B cell (primary cell): ENCODE measurements at regions not wholly inside any gene's neighbourhood (a gene's known extent, or its start where the extent isn't known, plus 50 kb on each side); places are given as distances from the start of the nearest gene placed in this dataset.

ENCODE experiments used
- ATAC-seq: fragments of 200-7000 bp; cut with Tn5 transposase; one replicate; pipeline ENCODE4 v1.10.0; 2021; ENCODE audit warnings: low read depth, mild to moderate bottlenecking, moderate number of reproducible peaks, moderate library complexity
- CTCF ChIA-PET: fragments of 350-600 bp; sonication (Branson Sonifier 250); formaldehyde crosslinking; loops from one replicate; lab custom pipeline; 2021; ENCODE audit warnings: antibody characterized with exemption, inconsistent platforms; lab: Charles Lee
- POLR2A ChIA-PET: fragments of 350-600 bp; sonication (Branson Sonifier 250); formaldehyde crosslinking; loops from one replicate; lab custom pipeline; 2021; ENCODE audit warnings: antibody characterized with exemption; lab: Charles Lee
- DNase-seq: peaks from one replicate; pipeline ENCODE4 v3.0.0; 2013
- H2AFZ ChIP-seq: 2 replicates; pipeline ENCODE4 v1.6.1; 2012; ENCODE audit warnings: mild to moderate bottlenecking, low read depth, low read length; ENCODE audit not compliant: insufficient read depth, poor library complexity, severe bottlenecking
- H3K27ac ChIP-seq, 2 donors: 1 replicate in 1 of 2; 2 replicates in 1 of 2; pipeline ENCODE4 v1.5.1; 2012 to 2013; ENCODE audit warnings: low read length in 2 of 2, mild to moderate bottlenecking in 2 of 2, moderate library complexity in 1 of 2
- H3K27me3 ChIP-seq, 4 experiments: fragments of 200-600 bp in 1 of 4; sonication (generic) in 1 of 4; replicated peaks in 1 of 4; 1 replicate in 2 of 4; 2 replicates in 2 of 4; pipeline versions ENCODE4 v1.6.1 to v1.7.0; 2013 to 2016; ENCODE audit warnings: low read length in 3 of 4, mild to moderate bottlenecking in 2 of 4, mixed read lengths in 1 of 4, moderate library complexity in 1 of 4; ENCODE audit not compliant: insufficient read depth in 4 of 4, control insufficient read depth in 3 of 4; ENCODE audit errors: control extremely low read depth in 1 of 4
- H3K36me3 ChIP-seq, 2 experiments: replicated peaks in 1 of 2; 1 replicate in 1 of 2; 2 replicates in 1 of 2; pipeline versions ENCODE4 v1.6.1 to v1.7.1; 2013; ENCODE audit warnings: low read length in 1 of 2; ENCODE audit not compliant: insufficient read depth in 2 of 2, control insufficient read depth in 1 of 2; ENCODE audit errors: control extremely low read depth in 1 of 2, extremely low read depth in 1 of 2
- H3K4me1 ChIP-seq, 2 donors: fragments of 200-600 bp in 1 of 2; sonication (generic) in 1 of 2; 1 replicate in 1 of 2; 2 replicates in 1 of 2; pipeline versions ENCODE4 v1.5.1 to v1.6.1; 2013 to 2017; ENCODE audit warnings: low read length in 2 of 2; ENCODE audit not compliant: control insufficient read depth in 2 of 2, insufficient read depth in 2 of 2
- H3K4me2 ChIP-seq: replicated peaks from 2 replicates; pipeline ENCODE3; 2012; ENCODE audit warnings: mild to moderate bottlenecking, low read depth, low read length; ENCODE audit not compliant: poor library complexity, severe bottlenecking
- H3K4me3 ChIP-seq, 5 experiments: fragments of 200-600 bp in 1 of 5; sonication (generic) in 1 of 5; 1 replicate in 3 of 5; 2 replicates in 2 of 5; pipeline versions ENCODE4 v1.5.1 to v1.7.0; 2011 to 2016; ENCODE audit warnings: low read length in 4 of 5, mild to moderate bottlenecking in 4 of 5, low read depth in 2 of 5, control low read depth in 1 of 5, moderate library complexity in 1 of 5; ENCODE audit not compliant: insufficient read depth in 1 of 5; ENCODE audit errors: control extremely low read depth in 1 of 5, extremely low read depth in 1 of 5
- H3K79me2 ChIP-seq: fragments of 200-600 bp; sonication (generic); one replicate; pipeline ENCODE4 v1.6.0; 2016; ENCODE audit warnings: low read length; ENCODE audit not compliant: control insufficient read depth, insufficient read depth
- H3K9ac ChIP-seq: fragments of 200-600 bp; sonication (generic); 2 replicates; pipeline ENCODE4 v1.6.1; 2017; ENCODE audit warnings: mild to moderate bottlenecking, low read length, moderate library complexity
- H3K9me3 ChIP-seq, 3 donors: one replicate each; pipeline versions ENCODE4 v1.6.1 to v1.7.1; 2013; ENCODE audit warnings: low read length in 2 of 3; ENCODE audit not compliant: control insufficient read depth in 2 of 3, insufficient read depth in 1 of 3; ENCODE audit errors: control extremely low read depth in 1 of 3
- H4K20me1 ChIP-seq: 2 replicates; pipeline ENCODE4 v1.6.0; 2012; ENCODE audit warnings: mild to moderate bottlenecking, low read length; ENCODE audit not compliant: insufficient read depth, control insufficient read depth, poor library complexity, severe bottlenecking
- H3K27ac Mint-ChIP-seq: one replicate; pipeline ENCODE4 v1.8.0; 2021; ENCODE audit warnings: mixed read lengths
- H3K27me3 Mint-ChIP-seq: one replicate; pipeline ENCODE4 v1.8.0; 2021; ENCODE audit warnings: mixed read lengths
- H3K4me1 Mint-ChIP-seq: one replicate; pipeline ENCODE4 v1.8.0; 2021; ENCODE audit warnings: mixed read lengths
- H3K4me3 Mint-ChIP-seq: one replicate; pipeline ENCODE4 v1.8.0; 2021; ENCODE audit warnings: mixed read lengths
- H3K9me3 Mint-ChIP-seq: one replicate; pipeline ENCODE4 v1.8.0; 2022; ENCODE audit warnings: mixed read lengths; ENCODE audit not compliant: insufficient read depth
- CTCF ChIP-seq: fragments of 200-600 bp; IDR thresholded peaks from one replicate; pipeline ENCODE4 v1.8.0; 2022; ENCODE audit warnings: antibody characterized with exemption, mild to moderate bottlenecking
- EZH2 ChIP-seq: IDR thresholded peaks from 2 replicates; pipeline ENCODE4 v1.6.1; 2012; ENCODE audit warnings: borderline replicate concordance, low read depth, mild to moderate bottlenecking, moderate library complexity, low read length; ENCODE audit not compliant: insufficient read depth, poor library complexity, severe bottlenecking
- WGBS: methylation state at CpG from one replicate; pipeline ENCODE4 v1.1.5; 2013; ENCODE audit warnings: missing lambda C conversion rate; ENCODE audit not compliant: insufficient coverage; 5-methylcytosine and 5-hydroxymethylcytosine counted together
- intact Hi-C: fragments of 100-400 bp; cut with micrococcal nuclease; formaldehyde crosslinking; loops from one replicate; pipeline ENCODE4 v1.10.0; 2022

- no peak overlapping the region for H2AFZ ChIP-seq
- no peaks in the 10 kb centered on the region for H3K36me3 ChIP-seq
- H3K4me2 ChIP-seq, result no peak overlapping the region
- no peak overlapping the region for H3K27ac ChIP-seq
- no peak overlapping the region for H3K9ac ChIP-seq
- Mint-ChIP-seq H3K9me3 (peaks cover 6% of the 10 kb centered on the region), H3K27me3 (no peaks in the 10 kb centered on the region), H3K4me3 (no peak overlapping the region), H3K27ac (no peak overlapping the region), H3K4me1 (no peaks in the 10 kb centered on the region)
- ChIA-PET CTCF (no interaction called here), POLR2A (no interaction called here)
- H3K4me3 ChIP-seq, result no peak overlapping the region
- intact Hi-C loops, result no loop called here
- no peaks in the 10 kb centered on the region for H3K79me2 ChIP-seq
- no peaks in the 10 kb centered on the region for H3K4me1 ChIP-seq
- H3K9me3 ChIP-seq, result no peaks in the 10 kb centered on the region
- no peaks in the 10 kb centered on the region for H3K27me3 ChIP-seq
- H4K20me1 ChIP-seq, result no peaks in the 10 kb centered on the region
- DNase-seq (no peak), ATAC-seq (no peak)
- no peak for TF ChIP-seq CTCF
- TF ChIP-seq EZH2, result no peak
- 67% methylated on average over 1 of the region's 5 CpGs for WGBS
Measured at GRCh38 chr18:27824841-27825681, 351.9 kb downstream of the CDH2 start.

GRCh38 chr18:27824275-27824674 lies 352.7 kb downstream of the CDH2 start:
- no peak for TF ChIP-seq CTCF
- no peak for TF ChIP-seq EZH2
- Histone ChIP-seq H3K9me3 (peaks cover 0 to 1% (median 0%) of the 10 kb centered on the region in 3 donors), H3K79me2 (no peaks in the 10 kb centered on the region), H3K36me3 (no peaks in the 10 kb centered on the region), H3K27ac (no peak overlapping the region), H2AFZ (no peak overlapping the region), H4K20me1 (no peaks in the 10 kb centered on the region), H3K4me3 (no peak overlapping the region), H3K4me2 (no peak overlapping the region), H3K4me1 (no peaks in the 10 kb centered on the region), H3K27me3 (no peaks in the 10 kb centered on the region), H3K9ac (no peak overlapping the region)
- WGBS, result no CpG with 5 or more reads among the region's 4 CpGs
- ATAC-seq (no peak), DNase-seq (no peak)
- peaks cover 6% of the 10 kb centered on the region for H3K9me3 Mint-ChIP-seq
- H3K4me3 Mint-ChIP-seq, result no peak overlapping the region
- POLR2A ChIA-PET, result no interaction called here
- CTCF ChIA-PET, result no interaction called here
- no peaks in the 10 kb centered on the region for H3K4me1 Mint-ChIP-seq
- H3K27ac Mint-ChIP-seq, result no peak overlapping the region
- no peaks in the 10 kb centered on the region for H3K27me3 Mint-ChIP-seq
- intact Hi-C loops, result no loop called here
